HepG2 (cell line): ENCODE measurements at regions not wholly inside any gene's neighbourhood (a gene's known extent, or its start where the extent isn't known, plus 50 kb on each side); places are given as distances from the start of the nearest gene placed in this dataset.

Experiments used
- BATF2 ChIP-seq: sonication (generic); formaldehyde crosslinking; IDR thresholded peaks from 2 replicates; pipeline ENCODE4 v1.8.0; 2022; ENCODE audit warnings: mild to moderate bottlenecking, missing genetic modification reagents, moderate library complexity
- JUND ChIP-seq: sonication (generic); formaldehyde crosslinking; IDR thresholded peaks from 2 replicates; pipeline ENCODE4 v1.8.0; 2022; ENCODE audit warnings: mild to moderate bottlenecking, missing genetic modification reagents
- NFKB2 ChIP-seq: sonication (generic); formaldehyde crosslinking; IDR thresholded peaks from 2 replicates; pipeline ENCODE4 v1.4.0; 2020; ENCODE audit warnings: missing genetic modification reagents, borderline replicate concordance
- PHF8 ChIP-seq: sonication (generic); formaldehyde crosslinking; IDR thresholded peaks from 2 replicates; pipeline ENCODE4 v1.5.0; 2020; ENCODE audit warnings: missing genetic modification reagents
- RBM39 ChIP-seq: fragments of 200-400 bp; formaldehyde crosslinking; IDR thresholded peaks from one replicate; pipeline ENCODE4 v1.6.1; 2018; ENCODE audit warnings: antibody characterized with exemption, mild to moderate bottlenecking, low read depth, low read length; ENCODE audit not compliant: poor library complexity, severe bottlenecking
- SALL2 ChIP-seq: sonication (generic); formaldehyde crosslinking; IDR thresholded peaks from 2 replicates; pipeline ENCODE4 v1.8.1; 2023; ENCODE audit warnings: mild to moderate bottlenecking, missing genetic modification reagents, inconsistent platforms
- SAP130 ChIP-seq: IDR thresholded peaks from 2 replicates; pipeline ENCODE4 v1.6.1; 2016; ENCODE audit warnings: low read depth
- YEATS4 ChIP-seq: sonication (generic); formaldehyde crosslinking; IDR thresholded peaks from 2 replicates; pipeline ENCODE4 v1.4.0; 2020; ENCODE audit warnings: missing genetic modification reagents, borderline replicate concordance
- YY1 ChIP-seq: IDR thresholded peaks from 2 replicates; pipeline ENCODE4 v1.6.1; 2011; ENCODE audit warnings: low read length, low read depth, moderate library complexity, mild to moderate bottlenecking; ENCODE audit not compliant: insufficient read depth, insufficient replicate concordance
- ZNF546 ChIP-seq: sonication (generic); formaldehyde crosslinking; conservative IDR thresholded peaks from 2 replicates; pipeline ENCODE4 v1.8.1; 2023; ENCODE audit warnings: mild to moderate bottlenecking, missing genetic modification reagents
- ZNF577 ChIP-seq: sonication (generic); formaldehyde crosslinking; IDR thresholded peaks from 2 replicates; pipeline ENCODE4 v1.4.0; 2020; ENCODE audit warnings: mild to moderate bottlenecking, low read depth, missing genetic modification reagents, borderline replicate concordance
- ZNF674 ChIP-seq: sonication (generic); formaldehyde crosslinking; IDR thresholded peaks from 2 replicates; pipeline ENCODE4 v1.5.0; 2020; ENCODE audit warnings: low read depth, mild to moderate bottlenecking, missing genetic modification reagents
- ZNF7 ChIP-seq: IDR thresholded peaks from 2 replicates; pipeline ENCODE4 v1.6.1; 2016; ENCODE audit warnings: missing biosample characterization, missing genetic modification reagents
- ZNF704 ChIP-seq: sonication (generic); formaldehyde crosslinking; IDR thresholded peaks from 2 replicates; pipeline ENCODE4 v1.8.1; 2023; ENCODE audit warnings: mild to moderate bottlenecking, inconsistent platforms, moderate library complexity, missing genetic modification reagents, borderline replicate concordance
- TF ChIP-seq, protein P1 (sequence below): sonication (generic); formaldehyde crosslinking; IDR thresholded peaks from 2 replicates; pipeline ENCODE4 v1.5.1; 2020; ENCODE audit warnings: mild to moderate bottlenecking, missing genetic modification reagents, borderline replicate concordance
- TF ChIP-seq, protein P2 (sequence below): sonication (generic); formaldehyde crosslinking; IDR thresholded peaks from 2 replicates; pipeline ENCODE4 v1.5.0; 2020; ENCODE audit warnings: missing genetic modification reagents
- TF ChIP-seq, protein P3 (sequence below): sonication (generic); formaldehyde crosslinking; IDR thresholded peaks from 2 replicates; pipeline ENCODE4 v1.4.0; 2020; ENCODE audit warnings: missing genetic modification reagents
- TF ChIP-seq, protein P4 (sequence below): sonication (generic); formaldehyde crosslinking; IDR thresholded peaks from 2 replicates; pipeline ENCODE4 v1.4.0; 2020; ENCODE audit warnings: mild to moderate bottlenecking, missing genetic modification reagents
- TF ChIP-seq, protein P5 (sequence below): sonication (generic); formaldehyde crosslinking; IDR thresholded peaks from 2 replicates; pipeline ENCODE4 v1.5.0; 2020; ENCODE audit warnings: missing genetic modification reagents

- TF ChIP-seq, protein P1, sequence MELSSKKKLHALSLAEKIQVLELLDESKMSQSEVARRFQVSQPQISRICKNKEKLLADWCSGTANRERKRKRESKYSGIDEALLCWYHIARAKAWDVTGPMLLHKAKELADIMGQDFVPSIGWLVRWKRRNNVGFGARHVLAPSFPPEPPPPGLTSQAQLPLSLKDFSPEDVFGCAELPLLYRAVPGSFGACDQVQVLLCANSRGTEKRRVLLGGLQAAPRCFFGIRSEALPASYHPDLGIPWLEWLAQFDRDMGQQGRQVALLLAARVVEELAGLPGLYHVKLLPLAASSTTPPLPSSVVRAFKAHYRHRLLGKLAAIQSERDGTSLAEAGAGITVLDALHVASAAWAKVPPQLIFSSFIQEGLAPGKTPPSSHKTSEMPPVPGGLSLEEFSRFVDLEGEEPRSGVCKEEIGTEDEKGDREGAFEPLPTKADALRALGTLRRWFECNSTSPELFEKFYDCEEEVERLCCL (CRISPR knock-in tag), result no peak
- TF ChIP-seq NFKB2 (CRISPR knock-in tag) (peak; percentile 30; the same call in 1 of the 2 replicates), ZNF7 (CRISPR knock-in tag) (no peak), BATF2 (CRISPR knock-in tag) (no peak), ZNF577 (CRISPR knock-in tag) (no peak), JUND (CRISPR knock-in tag) (no peak), PHF8 (CRISPR knock-in tag) (0 out of 2 replicates have a peak, but pooled peaks have one; percentile 29), RBM39 (peak; percentile 42), ZNF704 (CRISPR knock-in tag) (no peak), SAP130 (CRISPR knock-in tag) (0 out of 2 replicates have a peak, but pooled peaks have one; percentile 40), YEATS4 (CRISPR knock-in tag) (no peak), ZNF674 (CRISPR knock-in tag) (no peak), YY1 (no peak), ZNF546 (0 out of 2 replicates have a peak, but pooled peaks have one; percentile 66), SALL2 (0 out of 2 replicates have a peak, but pooled peaks have one; percentile 65)
- TF ChIP-seq, protein P2, sequence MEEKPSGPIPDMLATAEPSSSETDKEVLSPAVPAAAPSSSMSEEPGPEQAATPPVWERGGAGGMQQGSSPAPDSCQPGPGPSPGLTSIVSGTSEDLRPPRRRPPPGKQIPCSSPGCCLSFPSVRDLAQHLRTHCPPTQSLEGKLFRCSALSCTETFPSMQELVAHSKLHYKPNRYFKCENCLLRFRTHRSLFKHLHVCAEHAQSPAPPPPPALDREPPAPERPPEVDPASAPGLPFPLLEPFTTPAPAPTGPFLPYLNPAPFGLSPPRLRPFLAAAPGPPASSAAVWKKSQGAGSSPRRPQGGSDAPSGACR (CRISPR knock-in tag), result no peak
- TF ChIP-seq, protein P3, sequence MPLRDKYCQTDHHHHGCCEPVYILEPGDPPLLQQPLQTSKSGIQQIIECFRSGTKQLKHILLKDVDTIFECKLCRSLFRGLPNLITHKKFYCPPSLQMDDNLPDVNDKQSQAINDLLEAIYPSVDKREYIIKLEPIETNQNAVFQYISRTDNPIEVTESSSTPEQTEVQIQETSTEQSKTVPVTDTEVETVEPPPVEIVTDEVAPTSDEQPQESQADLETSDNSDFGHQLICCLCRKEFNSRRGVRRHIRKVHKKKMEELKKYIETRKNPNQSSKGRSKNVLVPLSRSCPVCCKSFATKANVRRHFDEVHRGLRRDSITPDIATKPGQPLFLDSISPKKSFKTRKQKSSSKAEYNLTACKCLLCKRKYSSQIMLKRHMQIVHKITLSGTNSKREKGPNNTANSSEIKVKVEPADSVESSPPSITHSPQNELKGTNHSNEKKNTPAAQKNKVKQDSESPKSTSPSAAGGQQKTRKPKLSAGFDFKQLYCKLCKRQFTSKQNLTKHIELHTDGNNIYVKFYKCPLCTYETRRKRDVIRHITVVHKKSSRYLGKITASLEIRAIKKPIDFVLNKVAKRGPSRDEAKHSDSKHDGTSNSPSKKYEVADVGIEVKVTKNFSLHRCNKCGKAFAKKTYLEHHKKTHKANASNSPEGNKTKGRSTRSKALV (CRISPR knock-in tag), result peak; percentile 42; the same call in 1 of the 2 replicates
- TF ChIP-seq, protein P4, sequence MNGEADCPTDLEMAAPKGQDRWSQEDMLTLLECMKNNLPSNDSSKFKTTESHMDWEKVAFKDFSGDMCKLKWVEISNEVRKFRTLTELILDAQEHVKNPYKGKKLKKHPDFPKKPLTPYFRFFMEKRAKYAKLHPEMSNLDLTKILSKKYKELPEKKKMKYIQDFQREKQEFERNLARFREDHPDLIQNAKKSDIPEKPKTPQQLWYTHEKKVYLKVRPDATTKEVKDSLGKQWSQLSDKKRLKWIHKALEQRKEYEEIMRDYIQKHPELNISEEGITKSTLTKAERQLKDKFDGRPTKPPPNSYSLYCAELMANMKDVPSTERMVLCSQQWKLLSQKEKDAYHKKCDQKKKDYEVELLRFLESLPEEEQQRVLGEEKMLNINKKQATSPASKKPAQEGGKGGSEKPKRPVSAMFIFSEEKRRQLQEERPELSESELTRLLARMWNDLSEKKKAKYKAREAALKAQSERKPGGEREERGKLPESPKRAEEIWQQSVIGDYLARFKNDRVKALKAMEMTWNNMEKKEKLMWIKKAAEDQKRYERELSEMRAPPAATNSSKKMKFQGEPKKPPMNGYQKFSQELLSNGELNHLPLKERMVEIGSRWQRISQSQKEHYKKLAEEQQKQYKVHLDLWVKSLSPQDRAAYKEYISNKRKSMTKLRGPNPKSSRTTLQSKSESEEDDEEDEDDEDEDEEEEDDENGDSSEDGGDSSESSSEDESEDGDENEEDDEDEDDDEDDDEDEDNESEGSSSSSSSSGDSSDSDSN (CRISPR knock-in tag), result peak; percentile 78
- TF ChIP-seq, protein P5, sequence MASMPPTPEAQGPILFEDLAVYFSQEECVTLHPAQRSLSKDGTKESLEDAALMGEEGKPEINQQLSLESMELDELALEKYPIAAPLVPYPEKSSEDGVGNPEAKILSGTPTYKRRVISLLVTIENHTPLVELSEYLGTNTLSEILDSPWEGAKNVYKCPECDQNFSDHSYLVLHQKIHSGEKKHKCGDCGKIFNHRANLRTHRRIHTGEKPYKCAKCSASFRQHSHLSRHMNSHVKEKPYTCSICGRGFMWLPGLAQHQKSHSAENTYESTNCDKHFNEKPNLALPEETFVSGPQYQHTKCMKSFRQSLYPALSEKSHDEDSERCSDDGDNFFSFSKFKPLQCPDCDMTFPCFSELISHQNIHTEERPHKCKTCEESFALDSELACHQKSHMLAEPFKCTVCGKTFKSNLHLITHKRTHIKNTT (CRISPR knock-in tag), result no peak
Observed at GRCh38 chr12:124388679-124389137, 93.8 kb downstream of the RFLNA start (continued).
